Hepatic stellate cell (primary cell): ENCODE measurements at regions not wholly inside any gene's neighbourhood (a gene's known extent, or its start where the extent isn't known, plus 50 kb on each side); places are given as distances from the start of the nearest gene placed in this dataset.
"Not testable (repeated sequence)": the region's sequence is repeated elsewhere in the genome, so short reads cannot be mapped to it uniquely, and the experiment has no call there.

Experiments used
- DNase-seq: peaks from one replicate; pipeline ENCODE4 v3.0.0; 2011; ENCODE audit warnings: low spot score

DNA sequence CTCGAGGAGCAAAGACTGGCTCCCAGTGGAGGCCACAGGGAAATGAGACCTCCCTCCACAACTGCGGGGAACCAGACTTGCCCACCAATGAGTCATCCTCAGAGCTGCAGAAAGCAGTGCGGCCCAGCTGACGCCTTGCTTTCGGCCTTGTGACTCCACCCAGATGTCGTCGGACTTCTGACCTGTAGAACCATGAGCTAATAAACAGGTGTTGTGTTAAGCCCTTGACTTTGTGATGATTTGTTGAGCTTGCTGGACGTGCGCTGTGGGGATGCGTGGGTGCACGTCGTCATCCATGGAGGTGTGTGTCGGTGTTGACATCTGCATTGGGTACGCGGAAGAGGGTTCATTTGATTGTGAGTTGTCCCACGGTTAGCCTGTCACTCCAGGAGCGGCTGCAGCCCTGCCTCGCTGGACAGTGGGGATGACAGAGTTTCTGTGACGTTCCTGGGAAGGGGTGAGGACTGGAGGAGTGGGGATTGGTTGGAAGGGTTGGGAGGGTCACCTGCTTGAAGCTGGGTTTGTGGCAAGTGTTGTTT is 154.1 kb downstream of the SH3BP4 start:
- no peak for DNase-seq

DNA sequence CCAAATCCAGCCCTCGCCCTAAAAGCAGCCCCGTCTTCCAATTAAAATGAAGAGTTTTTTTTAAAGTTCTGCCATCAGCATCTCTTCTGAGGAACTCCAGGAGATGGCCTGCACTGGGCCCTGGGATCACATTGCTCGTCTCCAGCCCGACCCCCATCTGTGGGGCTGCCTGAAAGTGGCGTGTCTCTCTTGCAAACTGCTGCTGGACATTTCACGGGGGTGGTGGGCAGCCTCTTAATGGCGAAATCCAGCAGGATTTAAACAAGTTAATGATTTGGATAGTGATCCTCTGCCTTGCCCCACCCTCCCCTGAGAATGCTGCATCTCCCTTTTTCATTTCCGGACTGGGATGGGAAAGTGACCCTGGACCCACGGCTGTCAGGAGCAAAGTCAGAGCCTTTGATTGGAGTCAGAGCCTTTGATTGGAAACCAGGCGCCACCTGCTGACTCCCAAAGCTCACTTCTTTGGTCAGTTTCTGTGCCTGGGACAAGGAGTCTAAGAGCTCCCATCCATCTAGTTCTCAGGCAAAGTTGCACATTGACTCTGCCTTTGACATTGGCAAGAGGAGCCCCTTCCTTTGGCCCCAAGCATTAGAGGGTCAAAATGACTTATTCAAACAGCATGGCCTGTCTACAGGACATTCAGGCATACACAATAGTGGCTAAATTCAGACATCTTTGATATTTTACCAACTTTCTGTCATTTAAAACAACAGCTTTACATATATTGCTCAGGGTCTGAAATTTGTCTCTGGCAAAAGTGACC is 155.2 kb downstream of the SH3BP4 start:
- DNase-seq = peak; percentile 84

DNA sequence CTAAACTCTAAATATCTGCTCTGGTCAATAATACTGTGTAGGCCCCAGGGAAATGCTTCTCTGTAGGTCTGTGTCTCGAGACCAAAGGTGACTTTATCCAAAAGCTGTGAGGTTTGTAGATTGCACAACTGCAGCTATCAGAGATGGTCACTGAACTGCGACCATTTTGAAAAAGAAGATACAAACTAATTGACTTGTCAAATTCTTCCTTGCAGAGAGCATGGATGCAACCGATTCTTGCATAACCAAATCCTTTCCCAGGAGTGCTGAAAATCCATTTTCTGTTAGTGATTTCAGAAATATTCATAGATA is 155.8 kb downstream of the SH3BP4 start:
- no peak for DNase-seq

DNA sequence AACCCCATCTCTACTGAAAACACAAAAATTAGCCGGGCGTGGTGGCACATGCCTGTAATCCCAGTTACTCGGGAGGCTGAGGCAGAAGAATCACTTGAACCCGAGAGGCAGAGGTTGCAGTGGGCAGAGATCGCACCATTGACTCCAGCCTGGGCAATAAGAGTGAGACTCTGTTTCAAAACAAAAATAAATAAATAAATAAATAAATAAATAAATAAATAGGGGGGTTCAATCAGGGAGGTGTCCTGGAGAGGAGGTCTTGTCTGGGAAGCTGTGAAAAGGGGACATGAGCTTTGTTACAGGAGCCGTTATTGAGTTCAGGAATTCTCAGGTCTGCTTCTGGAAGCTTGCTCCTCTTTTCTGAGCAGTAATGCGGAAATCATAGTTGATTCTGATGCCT is 157.7 kb downstream of the SH3BP4 start:
- DNase-seq = not testable (repeated sequence)

DNA sequence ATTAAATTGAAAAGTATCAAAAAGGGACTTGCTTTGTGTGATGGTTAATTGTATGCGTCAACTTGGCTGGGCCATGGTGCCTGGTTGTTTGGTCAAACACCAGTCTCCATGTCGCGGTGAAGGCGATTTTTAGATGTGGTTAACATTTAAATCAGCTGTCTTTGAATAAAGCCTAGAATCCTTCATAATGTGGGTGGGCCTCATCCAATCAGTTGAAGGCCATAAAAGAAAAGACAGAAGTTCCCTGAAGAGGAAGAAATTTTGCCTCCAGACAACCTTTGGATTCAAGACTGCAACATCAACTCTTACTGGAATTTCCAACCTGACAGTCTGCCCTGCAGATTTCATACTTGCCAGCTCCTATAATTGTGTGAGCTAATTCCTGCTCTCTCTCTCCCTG is 160.5 kb downstream of the SH3BP4 start:
- DNase-seq = no peak

DNA sequence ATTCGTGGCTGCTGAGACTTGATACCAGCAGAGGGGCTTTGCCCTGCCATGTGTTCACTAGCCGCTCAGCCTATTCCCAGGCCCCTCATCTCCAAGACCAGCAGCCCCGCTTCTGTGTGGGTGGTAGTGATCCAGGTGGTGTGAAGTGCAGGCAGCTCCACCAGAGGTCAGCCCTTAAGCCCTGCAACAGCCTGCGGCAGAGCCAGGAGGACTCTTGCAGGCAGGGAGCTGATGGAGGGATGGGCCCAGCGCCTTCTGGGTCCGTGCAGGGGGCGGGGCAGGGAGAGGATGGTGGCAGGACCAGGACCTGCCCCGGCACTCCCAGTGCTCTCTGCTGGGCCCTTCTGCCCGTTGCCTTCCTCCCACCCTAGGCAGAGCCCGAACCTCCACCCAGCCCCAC is 162.0 kb downstream of the SH3BP4 start:
- no peak for DNase-seq

DNA sequence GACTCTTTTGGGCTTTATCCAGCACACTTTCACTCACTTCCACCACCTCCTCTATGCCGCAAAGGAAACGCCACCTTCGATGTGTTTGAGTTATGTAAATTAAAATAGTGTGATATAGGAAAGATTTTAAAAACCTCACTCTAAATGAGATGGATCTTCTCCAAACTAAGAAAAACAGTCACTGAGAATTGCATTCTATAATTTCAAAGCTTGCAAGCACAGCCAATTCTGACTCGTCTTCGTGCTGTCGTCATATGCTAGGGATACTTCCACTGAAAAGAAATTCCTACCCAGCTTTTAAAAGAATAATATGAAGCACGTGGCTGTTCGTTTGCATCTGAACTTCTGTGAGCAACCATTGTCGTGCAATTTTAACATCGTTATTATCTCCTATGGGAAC is 162.5 kb downstream of the SH3BP4 start:
- DNase-seq = no peak

DNA sequence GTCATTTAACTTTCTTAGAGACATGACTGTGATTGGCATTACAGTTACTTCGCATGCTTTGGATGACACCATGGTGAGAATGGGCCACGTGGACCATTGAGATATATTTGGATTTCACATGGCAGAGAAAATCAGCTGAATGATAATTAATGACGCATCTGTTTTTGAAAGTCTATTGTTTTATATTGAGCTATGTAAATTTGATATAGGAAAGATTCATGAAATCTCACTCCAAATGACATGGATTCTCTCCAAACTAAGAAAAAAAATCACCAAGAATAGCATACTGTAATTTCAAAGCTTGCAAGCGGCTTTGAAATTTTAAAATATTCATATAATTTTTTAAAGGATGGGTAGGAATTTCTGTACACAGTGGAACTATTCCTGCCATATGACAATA is 163.7 kb downstream of the SH3BP4 start:
- DNase-seq = no peak

DNA sequence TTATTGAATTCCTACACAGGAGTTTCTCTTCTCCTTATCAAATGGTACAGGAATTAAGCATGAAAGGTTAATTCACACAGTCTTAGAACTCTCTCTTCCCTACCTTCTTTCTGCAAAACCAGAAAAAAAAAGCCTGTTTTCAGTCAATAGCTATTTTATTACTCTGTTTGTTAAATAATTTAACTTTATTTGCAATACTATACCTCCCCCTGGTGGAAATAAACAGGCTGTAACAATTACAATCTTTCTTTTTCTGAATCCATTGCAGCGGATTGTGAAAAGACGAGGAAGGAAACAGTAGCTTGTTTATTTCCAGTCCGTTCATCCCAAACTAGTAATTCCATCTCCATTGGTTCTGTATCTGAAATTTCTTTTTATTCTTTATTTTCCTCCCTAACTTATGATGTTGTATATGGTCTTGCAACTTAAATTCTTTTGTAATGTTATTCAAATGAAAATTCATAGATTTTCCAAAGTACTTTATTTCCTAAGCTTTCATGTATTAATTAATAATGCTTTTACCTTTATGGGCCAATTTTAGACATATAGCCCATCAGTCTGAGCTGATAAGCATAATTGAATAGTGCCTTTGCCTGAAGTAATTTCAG is 165.2 kb downstream of the SH3BP4 start:
- DNase-seq = peak; percentile 29

DNA sequence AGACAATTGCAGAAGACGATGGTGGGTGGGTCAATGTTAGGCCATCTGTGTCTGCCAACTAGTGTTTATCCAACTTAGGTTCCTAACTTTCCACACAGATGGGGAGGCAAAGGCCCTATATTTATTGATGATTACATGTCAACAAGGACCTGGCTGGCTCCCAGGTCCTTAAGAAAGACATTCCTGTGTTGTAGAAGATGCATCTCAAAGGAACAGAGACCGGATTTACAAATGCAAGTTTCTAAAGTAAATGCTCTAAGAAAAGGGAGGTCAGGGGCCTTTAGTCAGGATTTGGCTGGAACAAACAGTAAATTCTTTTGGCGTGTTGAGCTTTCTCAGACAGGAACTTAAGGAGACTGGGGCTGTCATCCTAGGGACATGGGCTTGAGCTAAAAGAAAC is 175.0 kb downstream of the SH3BP4 start:
- no peak for DNase-seq

DNA sequence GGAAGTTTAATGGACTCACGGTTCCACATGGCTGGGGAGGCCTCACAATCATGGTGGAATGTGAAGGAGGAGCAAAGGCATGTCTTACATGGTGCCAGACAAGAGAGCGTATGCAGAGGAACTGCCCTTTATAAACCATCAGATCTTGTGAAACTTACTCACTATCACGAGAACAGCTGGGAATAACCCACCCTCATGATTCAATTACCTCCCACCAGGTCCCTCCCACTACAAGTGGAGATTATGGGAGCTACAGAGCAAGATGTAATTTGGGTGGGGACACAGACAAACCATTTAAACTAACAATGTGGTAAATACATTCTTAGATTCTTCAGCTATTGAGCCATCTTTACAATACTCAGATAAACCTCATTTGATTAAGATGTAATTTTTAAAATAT is 176.1 kb downstream of the SH3BP4 start:
- no peak for DNase-seq

DNA sequence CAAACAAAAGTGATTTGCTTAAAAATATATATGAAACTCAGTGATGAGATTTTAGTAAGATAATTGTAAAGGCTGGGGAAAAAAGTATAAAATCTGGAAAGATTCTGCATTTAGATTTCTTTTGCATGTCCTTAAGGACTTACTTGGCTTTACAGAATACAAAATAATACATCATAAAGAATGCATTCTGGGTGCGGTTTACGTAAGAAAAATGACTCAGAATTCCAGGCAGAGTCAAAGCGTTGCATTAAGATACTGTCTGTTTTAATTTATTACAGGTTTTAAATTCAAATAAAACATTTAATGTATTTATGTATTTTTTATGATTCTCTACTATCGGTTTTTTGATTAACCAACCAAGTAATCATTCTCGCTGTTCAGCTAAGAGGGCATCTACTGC is 178.0 kb downstream of the SH3BP4 start:
- no peak for DNase-seq

DNA sequence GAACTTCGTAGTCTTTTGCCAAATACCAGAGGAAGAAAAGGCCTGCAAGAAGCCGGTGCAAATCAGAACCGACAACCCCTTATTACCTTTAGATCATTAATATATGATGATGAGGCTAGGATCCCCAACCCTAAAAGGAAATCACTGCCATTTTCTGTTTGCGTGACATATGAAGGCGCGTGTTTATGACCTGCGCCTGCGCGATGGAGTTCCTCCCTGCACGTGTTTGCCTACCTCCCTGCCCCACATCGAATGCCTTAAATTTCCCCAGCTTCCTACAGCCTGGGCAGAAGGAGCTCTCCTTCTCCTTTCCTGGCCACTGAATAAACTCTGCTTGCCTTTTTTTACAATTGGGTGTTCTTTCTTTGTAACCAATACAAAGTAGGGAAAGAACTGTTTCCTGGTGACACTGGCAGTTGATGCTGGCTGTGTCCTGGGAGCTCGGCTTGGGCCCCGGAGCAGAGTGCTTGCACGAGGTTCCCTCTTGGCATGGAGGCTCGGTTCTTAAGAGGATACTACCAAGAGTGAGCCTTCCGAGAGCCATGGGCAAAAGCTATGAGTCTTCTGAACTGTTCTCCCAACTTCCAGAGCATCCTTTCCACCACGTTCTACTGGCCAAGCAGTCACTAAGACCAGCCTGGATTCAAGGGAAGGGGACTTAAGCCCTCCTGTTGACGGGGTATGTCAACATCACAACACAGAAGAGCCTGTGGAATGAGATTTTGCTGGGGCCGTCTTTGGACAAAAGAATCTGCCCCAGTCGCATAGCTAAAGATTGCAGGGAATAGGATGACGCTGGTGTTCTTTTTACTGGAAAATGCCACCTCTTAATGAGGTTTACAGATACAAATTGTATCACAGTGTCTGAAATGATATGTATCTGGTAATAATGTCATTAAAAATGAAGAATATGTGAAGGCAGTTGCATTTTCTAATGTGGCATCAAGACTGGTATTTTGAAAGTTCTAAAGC is 179.8 kb downstream of the SH3BP4 start:
- no peak for DNase-seq

DNA sequence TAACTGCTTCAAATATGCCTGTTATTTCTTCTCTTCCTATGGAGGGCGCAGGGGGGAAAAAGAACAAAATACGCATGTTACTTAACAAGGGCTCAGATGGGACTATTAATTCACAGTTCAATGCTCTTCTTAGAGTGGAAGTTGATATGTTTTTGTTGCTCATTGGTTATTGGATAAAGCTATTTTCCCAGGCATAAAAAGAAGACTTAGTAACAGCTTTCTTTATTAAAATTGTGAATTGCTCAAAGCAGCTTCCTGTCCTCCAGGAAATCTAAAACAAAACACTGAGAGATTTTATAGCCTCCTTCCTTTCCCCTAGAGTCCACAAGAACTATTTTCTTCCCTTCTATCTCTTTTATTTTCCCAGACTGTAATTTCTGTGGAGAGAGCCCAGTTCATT is 180.8 kb downstream of the SH3BP4 start:
- DNase-seq = no peak

DNA sequence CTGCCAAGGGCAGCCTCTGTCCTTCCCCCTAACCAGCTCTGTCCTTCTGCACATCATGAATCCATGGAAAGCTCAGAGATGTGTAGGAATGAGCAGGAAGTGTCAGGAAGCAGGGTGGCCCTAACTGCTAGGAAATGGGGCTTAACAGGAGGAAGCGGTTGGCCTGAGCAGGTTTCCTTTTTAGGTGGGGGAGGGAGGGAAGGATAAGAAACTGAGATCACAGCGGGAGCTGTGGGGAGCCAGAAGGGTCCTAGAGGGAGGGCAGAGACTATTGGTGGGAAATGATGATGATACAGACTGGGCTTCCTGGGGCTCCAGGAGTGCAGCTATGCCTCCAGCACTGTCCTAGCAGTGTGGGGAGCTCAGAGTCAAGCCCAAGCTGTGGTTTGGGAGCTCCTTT is 182.0 kb downstream of the SH3BP4 start:
- DNase-seq = no peak

DNA sequence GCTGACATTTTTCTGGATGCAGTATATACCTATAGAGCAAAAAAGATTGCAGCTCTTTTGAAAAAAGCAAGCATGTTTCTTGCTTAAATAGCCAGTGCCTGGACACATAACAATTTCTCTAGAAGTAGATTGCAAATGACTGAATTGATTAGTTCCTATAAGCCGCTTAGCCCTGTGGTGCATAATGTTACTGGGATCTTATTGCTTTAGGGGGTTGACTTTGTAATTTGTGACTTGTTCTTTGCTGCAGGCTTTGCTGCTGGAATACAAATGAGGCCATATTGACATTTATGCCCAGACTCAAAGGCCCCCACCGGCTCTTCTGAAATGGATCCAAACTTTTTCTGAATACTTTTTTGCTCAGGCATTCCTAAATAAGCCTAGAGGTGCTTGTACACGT is 182.6 kb downstream of the SH3BP4 start:
- DNase-seq = no peak

DNA sequence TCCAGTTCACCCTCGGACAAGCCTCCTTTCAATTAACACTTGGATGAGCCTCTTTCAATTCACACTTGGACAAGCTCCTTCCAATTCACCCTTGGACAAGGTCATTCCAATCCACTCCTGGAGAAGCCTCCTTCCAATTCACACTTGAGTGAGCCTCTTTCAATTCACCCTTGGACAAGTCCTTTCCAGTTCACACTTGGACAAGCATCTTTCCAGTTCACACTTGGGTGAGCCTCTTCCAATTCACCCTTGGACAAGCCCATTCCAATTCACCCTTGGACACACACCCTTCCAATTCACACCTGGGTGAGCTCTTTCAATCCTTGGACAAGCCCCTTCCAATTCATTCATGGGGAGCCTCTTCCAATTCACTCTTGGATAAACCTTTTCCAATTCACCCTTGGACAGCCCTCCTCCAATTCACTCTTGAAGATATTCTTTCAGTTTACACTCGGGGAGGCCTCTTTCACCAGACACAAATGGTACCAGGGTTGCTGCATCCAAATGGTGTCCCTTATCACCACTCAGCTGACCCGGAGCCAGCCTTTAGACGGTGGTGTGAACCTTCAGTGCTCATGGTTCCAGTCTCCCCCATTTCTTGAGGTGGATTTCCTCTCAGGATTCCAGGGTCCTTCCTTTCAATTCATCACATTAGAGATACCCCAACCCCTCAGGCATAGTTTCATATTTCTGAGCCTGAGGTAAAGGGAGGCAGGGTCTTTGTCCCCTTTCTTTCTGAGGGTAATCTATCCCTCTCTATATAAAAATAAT is 183.6 kb downstream of the SH3BP4 start:
- DNase-seq = no peak

DNA sequence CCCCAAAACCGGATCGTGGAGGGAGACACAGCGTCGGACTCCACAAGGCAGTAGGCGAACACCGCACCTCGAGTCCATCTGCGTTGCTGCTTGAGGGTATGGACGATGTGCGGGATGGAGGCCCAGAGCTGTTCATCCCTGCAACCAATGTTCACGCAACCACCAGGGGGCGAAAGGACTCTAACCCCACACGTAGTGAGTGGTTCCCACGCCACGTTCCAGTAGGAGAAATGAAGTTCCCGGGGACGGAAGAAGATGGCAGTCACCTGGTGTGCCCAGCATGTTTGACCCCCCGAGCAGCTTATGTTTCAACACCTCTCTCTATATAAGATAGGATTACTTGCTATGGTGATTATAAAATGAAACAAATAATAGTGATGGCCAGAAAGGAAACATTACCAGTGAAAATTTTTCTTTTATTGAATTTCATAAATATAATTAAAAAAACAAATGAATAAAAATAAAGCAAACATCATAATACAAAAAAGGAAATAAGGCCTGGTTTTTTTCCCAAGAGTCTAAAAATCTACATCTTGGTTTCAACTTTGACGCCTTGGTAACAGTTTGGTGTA is 184.3 kb downstream of the SH3BP4 start:
- DNase-seq = peak; percentile 76

DNA sequence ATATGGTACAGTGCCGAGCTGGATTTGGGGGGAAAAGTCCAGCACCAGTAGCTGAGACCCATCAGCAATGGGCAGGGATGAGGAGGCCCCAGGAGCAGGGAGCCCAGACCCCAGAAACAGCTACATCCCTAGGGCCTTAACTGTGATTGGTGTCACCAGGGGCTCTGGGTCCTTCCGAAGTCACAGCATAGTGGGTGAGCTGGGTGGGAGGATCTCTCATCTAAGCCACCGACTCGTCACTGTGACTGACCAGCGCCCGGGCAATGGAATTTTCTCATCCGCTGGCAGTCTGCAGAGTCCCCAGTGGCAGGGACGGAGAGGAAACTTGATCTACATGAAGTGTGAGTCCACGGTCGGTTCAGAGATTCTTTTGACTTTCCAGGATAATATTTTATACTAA is 186.5 kb downstream of the SH3BP4 start:
- DNase-seq = no peak

DNA sequence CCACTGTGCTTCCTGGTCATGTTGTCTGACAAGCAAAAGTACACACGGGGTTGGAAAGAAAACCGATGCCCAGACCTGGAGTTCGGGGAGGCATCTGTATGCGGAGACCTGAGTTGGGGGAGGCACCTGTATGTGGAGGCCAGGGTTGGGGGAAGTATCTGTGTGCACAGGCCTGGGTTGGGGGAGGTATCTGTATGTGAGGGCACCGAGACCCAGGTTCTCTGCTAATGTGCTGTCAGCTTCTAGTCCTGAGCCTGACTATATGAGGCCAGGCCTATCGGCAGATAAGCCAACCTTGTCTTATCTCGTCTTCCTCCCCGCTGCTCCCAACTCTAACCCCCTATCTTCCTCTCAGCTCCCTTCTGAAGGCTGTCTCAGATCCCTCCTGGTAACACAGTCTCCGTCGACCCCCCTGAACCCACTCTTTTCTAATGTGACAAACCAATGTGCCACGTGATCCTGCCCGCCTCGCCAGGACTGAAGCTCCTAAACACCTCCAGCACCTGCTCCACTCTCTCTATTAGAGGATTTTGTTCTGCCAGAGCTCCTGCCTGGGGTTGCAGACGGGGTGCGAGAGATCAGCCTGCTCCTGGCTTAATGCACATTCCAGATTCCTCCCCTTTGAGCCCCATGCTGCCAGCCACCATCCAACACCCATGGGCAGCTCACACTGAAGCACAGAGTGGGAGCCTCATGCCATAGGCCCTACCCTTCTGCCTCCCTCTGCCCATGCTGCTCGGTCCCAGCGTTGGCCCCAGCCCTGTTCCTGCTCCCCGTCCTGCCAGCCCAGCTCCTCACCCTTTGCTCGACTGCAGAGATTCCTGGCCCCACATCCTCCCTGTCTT is 188.4 kb downstream of the SH3BP4 start:
- DNase-seq = no peak

DNA sequence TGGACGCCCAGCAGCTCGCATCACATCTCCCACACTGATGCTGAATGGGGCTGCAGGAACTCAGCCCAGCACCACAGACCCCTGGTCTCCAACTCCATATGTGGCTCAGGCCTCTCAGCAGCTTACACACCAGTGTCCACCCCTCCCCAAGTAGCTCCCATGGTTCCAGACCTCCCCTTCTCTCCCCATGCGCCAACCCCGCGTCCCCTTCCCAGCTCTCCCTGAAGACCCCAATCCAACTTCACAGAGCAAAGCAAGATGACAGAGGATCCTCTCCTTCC is 188.9 kb downstream of the SH3BP4 start:
- no peak for DNase-seq
